IPS DF 6.9 (cell line): ENCODE measurements at regions not wholly inside any gene's neighbourhood (a gene's known extent, or its start where the extent isn't known, plus 50 kb on each side); places are given as distances from the start of the nearest gene placed in this dataset.

Experiments
- DNase-seq: peaks from one replicate; pipeline ENCODE4 v3.0.0-alpha.2; 2013; ENCODE audit warnings: low read depth, low spot score
- H3K27ac ChIP-seq: one replicate; pipeline ENCODE4 v1.5.1; 2013; ENCODE audit warnings: low read length, control low read depth
- H3K27me3 ChIP-seq: 2 replicates; pipeline ENCODE4 v1.6.1; 2013; ENCODE audit warnings: mild to moderate bottlenecking, low read length; ENCODE audit not compliant: control insufficient read depth, insufficient read depth
- H3K36me3 ChIP-seq: 2 replicates; pipeline ENCODE4 v1.6.1; 2013; ENCODE audit warnings: low read length; ENCODE audit not compliant: control insufficient read depth, insufficient read depth
- H3K4me1 ChIP-seq: 2 replicates; pipeline ENCODE4 v1.6.1; 2013; ENCODE audit warnings: low read length; ENCODE audit not compliant: control insufficient read depth, insufficient read depth
- H3K4me3 ChIP-seq: 2 replicates; pipeline ENCODE4 v1.5.1; 2013; ENCODE audit warnings: mild to moderate bottlenecking, low read length
- H3K9me3 ChIP-seq: 2 replicates; pipeline ENCODE4 v1.6.1; 2013; ENCODE audit warnings: low read length, inconsistent platforms; ENCODE audit not compliant: control insufficient read depth, insufficient read depth
- WGBS: extraction: QIAGEN DNeasy Blood & Tissue Kit; methylation state at CpG from one replicate; pipeline ENCODE4 v1.1.7; 2013; ENCODE audit warnings: mixed read lengths, missing lambda C conversion rate; ENCODE audit not compliant: insufficient read length, insufficient coverage; 5-methylcytosine and 5-hydroxymethylcytosine counted together

GRCh38 chr9:12351293-12352044 is 341.7 kb upstream of the TYRP1 start:
- Histone ChIP-seq H3K27ac (no peak overlapping the region), H3K27me3 (no peaks in the 10 kb centered on the region), H3K9me3 (no peaks in the 10 kb centered on the region), H3K36me3 (no peaks in the 10 kb centered on the region), H3K4me1 (no peaks in the 10 kb centered on the region), H3K4me3 (no peak overlapping the region)
- WGBS: no CpG with 5 or more reads among the region's 3 CpGs
- no peak for DNase-seq

GRCh38 chr9:12352045-12352315 is 341.2 kb upstream of the TYRP1 start:
- no peaks in the 10 kb centered on the region for H3K4me1 ChIP-seq
- H3K4me3 ChIP-seq: no peak overlapping the region
- no peak overlapping the region for H3K27ac ChIP-seq
- no peaks in the 10 kb centered on the region for H3K27me3 ChIP-seq
- no peak for DNase-seq
- no peaks in the 10 kb centered on the region for H3K9me3 ChIP-seq
- no peaks in the 10 kb centered on the region for H3K36me3 ChIP-seq

- no peak for DNase-seq
- Histone ChIP-seq H3K27me3 (no peaks in the 10 kb centered on the region), H3K27ac (no peak overlapping the region), H3K36me3 (no peaks in the 10 kb centered on the region), H3K4me1 (no peaks in the 10 kb centered on the region), H3K4me3 (no peak overlapping the region), H3K9me3 (no peaks in the 10 kb centered on the region)
- WGBS: no CpG with 5 or more reads among the region's 2 CpGs
Measured at GRCh38 chr9:12363439-12363838, 329.7 kb upstream of the TYRP1 start.

GRCh38 chr9:12368569-12368968 is 324.6 kb upstream of the TYRP1 start:
- Histone ChIP-seq H3K27me3 (no peaks in the 10 kb centered on the region), H3K9me3 (no peaks in the 10 kb centered on the region), H3K27ac (no peak overlapping the region), H3K4me1 (no peaks in the 10 kb centered on the region), H3K36me3 (no peaks in the 10 kb centered on the region), H3K4me3 (no peak overlapping the region)
- DNase-seq: no peak
- no CpG with 5 or more reads among the region's 2 CpGs for WGBS

GRCh38 chr9:12391839-12392509 is 301.2 kb upstream of the TYRP1 start:
- H3K4me1 ChIP-seq: no peaks in the 10 kb centered on the region
- H3K27me3 ChIP-seq: no peaks in the 10 kb centered on the region
- H3K9me3 ChIP-seq: no peaks in the 10 kb centered on the region
- no peak overlapping the region for H3K4me3 ChIP-seq
- no peaks in the 10 kb centered on the region for H3K36me3 ChIP-seq
- H3K27ac ChIP-seq: no peak overlapping the region
- WGBS: no CpG with 5 or more reads among the region's 2 CpGs
- DNase-seq: no peak

GRCh38 chr9:12394105-12394504 is 299.1 kb upstream of the TYRP1 start:
- Histone ChIP-seq H3K36me3 (no peaks in the 10 kb centered on the region), H3K4me1 (no peaks in the 10 kb centered on the region), H3K9me3 (no peaks in the 10 kb centered on the region), H3K4me3 (no peak overlapping the region), H3K27me3 (no peaks in the 10 kb centered on the region), H3K27ac (no peak overlapping the region)
- DNase-seq: no peak
- no CpG with 5 or more reads among the region's 1 CpG for WGBS

- no CpG with 5 or more reads among the region's 2 CpGs for WGBS
- Histone ChIP-seq H3K9me3 (no peaks in the 10 kb centered on the region), H3K4me3 (no peak overlapping the region)
Measured at GRCh38 chr9:12403721-12404120, 289.5 kb upstream of the TYRP1 start.

GRCh38 chr9:12413986-12414385 is 279.2 kb upstream of the TYRP1 start:
- Histone ChIP-seq H3K27me3 (no peaks in the 10 kb centered on the region), H3K36me3 (no peaks in the 10 kb centered on the region), H3K4me1 (no peaks in the 10 kb centered on the region), H3K9me3 (no peaks in the 10 kb centered on the region), H3K4me3 (no peak overlapping the region), H3K27ac (no peak overlapping the region)
- 100% methylated on average over 1 of the region's 2 CpGs for WGBS
- no peak for DNase-seq

More at GRCh38 chr9:12403721-12404120, 289.5 kb upstream of the TYRP1 start:
- H3K36me3 ChIP-seq: no peaks in the 10 kb centered on the region
- DNase-seq: no peak
- no peak overlapping the region for H3K27ac ChIP-seq
- H3K4me1 ChIP-seq: no peaks in the 10 kb centered on the region
- H3K27me3 ChIP-seq: no peaks in the 10 kb centered on the region

GRCh38 chr9:12414514-12414913 is 278.7 kb upstream of the TYRP1 start:
- WGBS: no CpG with 5 or more reads among the region's 7 CpGs
- H3K27ac ChIP-seq: no peak overlapping the region
- no peaks in the 10 kb centered on the region for H3K9me3 ChIP-seq
- H3K36me3 ChIP-seq: no peaks in the 10 kb centered on the region
- no peak for DNase-seq
- no peaks in the 10 kb centered on the region for H3K4me1 ChIP-seq
- no peak overlapping the region for H3K4me3 ChIP-seq
- H3K27me3 ChIP-seq: no peaks in the 10 kb centered on the region

GRCh38 chr9:12415361-12415760 is 277.8 kb upstream of the TYRP1 start:
- no peaks in the 10 kb centered on the region for H3K27me3 ChIP-seq
- H3K36me3 ChIP-seq: no peaks in the 10 kb centered on the region
- H3K4me3 ChIP-seq: no peak overlapping the region
- no peak for DNase-seq
- no peak overlapping the region for H3K27ac ChIP-seq
- no peaks in the 10 kb centered on the region for H3K9me3 ChIP-seq
- H3K4me1 ChIP-seq: no peaks in the 10 kb centered on the region
- WGBS: no CpG with 5 or more reads among the region's 2 CpGs

GRCh38 chr9:12416716-12417115 is 276.5 kb upstream of the TYRP1 start:
- no peak for DNase-seq
- Histone ChIP-seq H3K27me3 (no peaks in the 10 kb centered on the region), H3K4me3 (no peak overlapping the region), H3K27ac (no peak overlapping the region), H3K36me3 (no peaks in the 10 kb centered on the region), H3K9me3 (no peaks in the 10 kb centered on the region), H3K4me1 (no peaks in the 10 kb centered on the region)
- no CpG with 5 or more reads among the region's 2 CpGs for WGBS
